Osteocyte (in vitro differentiated cells): ENCODE measurements at regions not wholly inside any gene's neighbourhood (a gene's known extent, or its start where the extent isn't known, plus 50 kb on each side); places are given as distances from the start of the nearest gene placed in this dataset.

Source experiments
- DNase-seq: peaks from one replicate; pipeline ENCODE4 v3.0.0; 2021; ENCODE audit warnings: mixed read lengths; ENCODE audit not compliant: unreplicated experiment; ENCODE audit errors: extremely low spot score
- H3K27ac Mint-ChIP-seq: one replicate; pipeline ENCODE4 v1.8.0; 2021; ENCODE audit warnings: mild to moderate bottlenecking, mixed read lengths; ENCODE audit not compliant: unreplicated experiment
- H3K27me3 Mint-ChIP-seq: one replicate; pipeline ENCODE4 v1.8.0; 2021; ENCODE audit warnings: mixed read lengths; ENCODE audit not compliant: unreplicated experiment
- H3K36me3 Mint-ChIP-seq: one replicate; pipeline ENCODE4 v1.8.0; 2021; ENCODE audit warnings: mixed read lengths; ENCODE audit not compliant: unreplicated experiment
- H3K4me1 Mint-ChIP-seq: one replicate; pipeline ENCODE4 v1.8.0; 2021; ENCODE audit warnings: mixed read lengths; ENCODE audit not compliant: unreplicated experiment
- H3K4me3 Mint-ChIP-seq: one replicate; pipeline ENCODE4 v1.8.0; 2021; ENCODE audit warnings: mild to moderate bottlenecking, moderate library complexity, mixed read lengths; ENCODE audit not compliant: unreplicated experiment
- H3K9me3 Mint-ChIP-seq: one replicate; pipeline ENCODE4 v1.8.0; 2021; ENCODE audit warnings: mixed read lengths; ENCODE audit not compliant: unreplicated experiment
- CTCF ChIP-seq: fragments of 200-600 bp; sonication (generic); IDR thresholded peaks from 2 replicates; pipeline ENCODE4 v1.5.0; 2021; ENCODE audit warnings: antibody characterized with exemption, mild to moderate bottlenecking, moderate library complexity

GRCh38 chr1:70571191-70571590, 160.1 kb downstream of the CTH start:
- no peak for TF ChIP-seq CTCF
- Mint-ChIP-seq H3K36me3 (no peaks in the 10 kb centered on the region), H3K27ac (no peak overlapping the region), H3K9me3 (no peaks in the 10 kb centered on the region), H3K4me1 (no peaks in the 10 kb centered on the region), H3K4me3 (no peak overlapping the region), H3K27me3 (peaks cover 24% of the 10 kb centered on the region)
- DNase-seq = no peak

GRCh38 chr1:70573317-70573843, 162.3 kb downstream of the CTH start:
- Mint-ChIP-seq H3K36me3 (no peaks in the 10 kb centered on the region), H3K4me1 (no peaks in the 10 kb centered on the region), H3K27me3 (peaks cover 32% of the 10 kb centered on the region), H3K9me3 (no peaks in the 10 kb centered on the region), H3K4me3 (no peak overlapping the region), H3K27ac (no peak overlapping the region)
- DNase-seq = no peak
- TF ChIP-seq CTCF = no peak

GRCh38 chr1:70581661-70582060, 170.6 kb downstream of the CTH start:
- no peak overlapping the region for H3K27ac Mint-ChIP-seq
- H3K36me3 Mint-ChIP-seq = no peaks in the 10 kb centered on the region
- no peak for DNase-seq
- TF ChIP-seq CTCF = no peak
- no peaks in the 10 kb centered on the region for H3K9me3 Mint-ChIP-seq
- no peak overlapping the region for H3K4me3 Mint-ChIP-seq
- H3K27me3 Mint-ChIP-seq = peaks cover 16% of the 10 kb centered on the region
- H3K4me1 Mint-ChIP-seq = no peaks in the 10 kb centered on the region

- Mint-ChIP-seq H3K27me3 (peaks cover 4% of the 10 kb centered on the region), H3K9me3 (no peaks in the 10 kb centered on the region), H3K36me3 (no peaks in the 10 kb centered on the region), H3K4me1 (no peaks in the 10 kb centered on the region), H3K4me3 (no peak overlapping the region), H3K27ac (no peak overlapping the region)
- TF ChIP-seq CTCF = no peak
- DNase-seq = no peak
Observed at GRCh38 chr1:70583522-70583921, 172.5 kb downstream of the CTH start.

- H3K4me3 Mint-ChIP-seq = no peak overlapping the region
- TF ChIP-seq CTCF = no peak
- no peaks in the 10 kb centered on the region for H3K4me1 Mint-ChIP-seq
- no peaks in the 10 kb centered on the region for H3K36me3 Mint-ChIP-seq
- no peak for DNase-seq
- no peak overlapping the region for H3K27ac Mint-ChIP-seq
- no peaks in the 10 kb centered on the region for H3K9me3 Mint-ChIP-seq
- no peaks in the 10 kb centered on the region for H3K27me3 Mint-ChIP-seq
Observed at GRCh38 chr1:70586046-70586445, 175.0 kb downstream of the CTH start.
